ENCODE measurements at regions not wholly inside any gene's neighbourhood (a gene's known extent, or its start where the extent isn't known, plus 50 kb on each side); places are given as distances from the start of the nearest gene placed in this dataset.

DNA sequence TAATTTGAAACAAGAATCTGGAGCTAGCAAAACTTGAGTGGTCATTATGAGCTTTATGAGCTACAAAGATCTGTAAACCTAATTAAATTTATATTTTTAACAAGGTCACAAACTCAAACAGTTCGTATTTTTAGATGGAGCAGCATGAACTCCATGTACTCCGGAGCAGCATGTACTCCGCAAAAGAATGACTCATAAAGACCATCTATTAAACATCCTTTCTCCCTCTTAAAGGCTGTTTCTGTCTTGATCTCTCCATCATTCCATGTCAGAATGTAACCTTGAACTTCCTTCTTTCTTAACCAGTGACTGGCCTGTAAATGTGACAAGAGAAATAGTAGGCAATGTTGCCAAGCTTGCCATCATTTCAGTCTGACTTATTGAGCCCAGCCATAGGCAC lies 696.9 kb downstream of the ZNF385D start:
- no peak overlapping the region for H3K4me3 ChIP-seq (ENCODE audit: low read depth in 2 of 2, low read length in 2 of 2)
- no peak overlapping the region for H3K27ac ChIP-seq (ENCODE audit: low read length)
- no TSS peak for BruUV-seq (replicated peaks)
- H3K9me3 ChIP-seq (ENCODE audit: control insufficient read depth, insufficient read depth, low read depth, low read length) = no peaks in the 10 kb centered on the region
- ChIA-PET POLR2A (no interaction called here), CTCF (no interaction called here)
- H3K27me3 ChIP-seq (ENCODE audit: control insufficient read depth, insufficient read depth, low read length) = no peaks in the 10 kb centered on the region
- DNase-seq (ENCODE audit: low read depth, low spot score) = no peak
- H3K36me3 ChIP-seq (ENCODE audit: control insufficient read depth, insufficient read depth, low read length) = no peaks in the 10 kb centered on the region
- TF ChIP-seq, protein P1, sequence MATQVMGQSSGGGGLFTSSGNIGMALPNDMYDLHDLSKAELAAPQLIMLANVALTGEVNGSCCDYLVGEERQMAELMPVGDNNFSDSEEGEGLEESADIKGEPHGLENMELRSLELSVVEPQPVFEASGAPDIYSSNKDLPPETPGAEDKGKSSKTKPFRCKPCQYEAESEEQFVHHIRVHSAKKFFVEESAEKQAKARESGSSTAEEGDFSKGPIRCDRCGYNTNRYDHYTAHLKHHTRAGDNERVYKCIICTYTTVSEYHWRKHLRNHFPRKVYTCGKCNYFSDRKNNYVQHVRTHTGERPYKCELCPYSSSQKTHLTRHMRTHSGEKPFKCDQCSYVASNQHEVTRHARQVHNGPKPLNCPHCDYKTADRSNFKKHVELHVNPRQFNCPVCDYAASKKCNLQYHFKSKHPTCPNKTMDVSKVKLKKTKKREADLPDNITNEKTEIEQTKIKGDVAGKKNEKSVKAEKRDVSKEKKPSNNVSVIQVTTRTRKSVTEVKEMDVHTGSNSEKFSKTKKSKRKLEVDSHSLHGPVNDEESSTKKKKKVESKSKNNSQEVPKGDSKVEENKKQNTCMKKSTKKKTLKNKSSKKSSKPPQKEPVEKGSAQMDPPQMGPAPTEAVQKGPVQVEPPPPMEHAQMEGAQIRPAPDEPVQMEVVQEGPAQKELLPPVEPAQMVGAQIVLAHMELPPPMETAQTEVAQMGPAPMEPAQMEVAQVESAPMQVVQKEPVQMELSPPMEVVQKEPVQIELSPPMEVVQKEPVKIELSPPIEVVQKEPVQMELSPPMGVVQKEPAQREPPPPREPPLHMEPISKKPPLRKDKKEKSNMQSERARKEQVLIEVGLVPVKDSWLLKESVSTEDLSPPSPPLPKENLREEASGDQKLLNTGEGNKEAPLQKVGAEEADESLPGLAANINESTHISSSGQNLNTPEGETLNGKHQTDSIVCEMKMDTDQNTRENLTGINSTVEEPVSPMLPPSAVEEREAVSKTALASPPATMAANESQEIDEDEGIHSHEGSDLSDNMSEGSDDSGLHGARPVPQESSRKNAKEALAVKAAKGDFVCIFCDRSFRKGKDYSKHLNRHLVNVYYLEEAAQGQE (IDR thresholded peaks at IDR 0.05; ENCODE audit: insufficient read depth in 1 of 2, low read depth in 2 of 2, low read length in 1 of 2) = no peak
- TF ChIP-seq POLR2AphosphoS5 (IDR thresholded peaks at IDR 0.05; ENCODE audit: low read depth, low read length) = no peak
- no peak for ATAC-seq
- in situ Hi-C loops (cut with HindIII; ENCODE audit: low pct_unique_long_range_greater_than_20kb, low sequenced_read_pairs) = no loop called here
- intact Hi-C loops (cut with micrococcal nuclease; ENCODE audit: unreplicated experiment) = no loop called here
- H3K4me1 ChIP-seq (ENCODE audit: control insufficient read depth, insufficient read depth, low read length) = no peaks in the 10 kb centered on the region

DNA sequence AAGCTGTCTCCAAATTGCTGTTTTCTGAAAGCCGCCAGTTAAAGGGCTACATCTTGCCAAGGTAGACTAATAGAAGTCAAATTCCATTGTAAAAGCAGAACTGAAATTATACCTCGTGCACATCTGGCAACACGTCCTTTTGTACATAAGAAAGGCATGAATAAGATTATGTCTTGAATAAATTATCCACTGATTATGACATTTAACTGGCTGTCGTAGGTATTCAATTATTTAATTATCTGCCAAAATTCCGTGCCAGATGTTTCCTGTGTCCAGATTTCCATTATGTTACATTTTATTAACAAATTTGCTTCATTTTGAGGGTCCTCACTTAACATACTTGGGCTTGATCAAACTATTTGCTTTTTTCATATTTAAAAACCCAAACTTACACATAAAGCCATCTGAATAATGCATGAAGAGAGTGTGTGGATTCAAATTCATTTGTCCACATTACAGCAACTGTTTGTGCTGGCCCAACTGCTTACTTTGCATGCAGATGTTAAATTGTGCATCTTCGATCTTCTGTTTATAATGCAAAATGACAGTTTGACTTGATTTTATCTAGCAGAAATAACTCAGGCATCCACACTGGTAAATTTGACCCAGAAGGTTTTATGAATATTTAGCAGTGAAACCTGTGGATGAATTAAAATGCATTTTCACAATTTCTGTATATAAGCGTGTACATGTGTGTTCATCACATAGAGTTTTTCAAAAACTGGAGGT lies 701.5 kb downstream of the ZNF385D start:
- H3K27me3 ChIP-seq (ENCODE audit: control insufficient read depth, insufficient read depth, low read length) = no peaks in the 10 kb centered on the region
- in situ Hi-C loops (cut with HindIII; ENCODE audit: low pct_unique_long_range_greater_than_20kb, low sequenced_read_pairs) = no loop called here

More for the DNA sequence above, 701.5 kb downstream of the ZNF385D start:
- intact Hi-C loops (cut with micrococcal nuclease; ENCODE audit: unreplicated experiment) = no loop called here
- no peak for DNase-seq (ENCODE audit: low read depth, low spot score)
- H3K4me1 ChIP-seq (ENCODE audit: control insufficient read depth, insufficient read depth, low read length) = no peaks in the 10 kb centered on the region
- H3K9me3 ChIP-seq (ENCODE audit: control insufficient read depth, insufficient read depth, low read depth, low read length) = no peaks in the 10 kb centered on the region
- H3K4me3 ChIP-seq (ENCODE audit: low read depth in 2 of 2, low read length in 2 of 2) = no peak overlapping the region
- TF ChIP-seq TCF7L2 (IDR thresholded peaks at IDR 0.05; ENCODE audit: low read depth, low read length) (no peak), SIN3A (IDR thresholded peaks at IDR 0.05; ENCODE audit: borderline replicate concordance, insufficient read depth, low read depth, low read length) (no peak), POLR2AphosphoS5 (IDR thresholded peaks at IDR 0.05; ENCODE audit: low read depth, low read length) (no peak)
- TF ChIP-seq, protein P2, sequence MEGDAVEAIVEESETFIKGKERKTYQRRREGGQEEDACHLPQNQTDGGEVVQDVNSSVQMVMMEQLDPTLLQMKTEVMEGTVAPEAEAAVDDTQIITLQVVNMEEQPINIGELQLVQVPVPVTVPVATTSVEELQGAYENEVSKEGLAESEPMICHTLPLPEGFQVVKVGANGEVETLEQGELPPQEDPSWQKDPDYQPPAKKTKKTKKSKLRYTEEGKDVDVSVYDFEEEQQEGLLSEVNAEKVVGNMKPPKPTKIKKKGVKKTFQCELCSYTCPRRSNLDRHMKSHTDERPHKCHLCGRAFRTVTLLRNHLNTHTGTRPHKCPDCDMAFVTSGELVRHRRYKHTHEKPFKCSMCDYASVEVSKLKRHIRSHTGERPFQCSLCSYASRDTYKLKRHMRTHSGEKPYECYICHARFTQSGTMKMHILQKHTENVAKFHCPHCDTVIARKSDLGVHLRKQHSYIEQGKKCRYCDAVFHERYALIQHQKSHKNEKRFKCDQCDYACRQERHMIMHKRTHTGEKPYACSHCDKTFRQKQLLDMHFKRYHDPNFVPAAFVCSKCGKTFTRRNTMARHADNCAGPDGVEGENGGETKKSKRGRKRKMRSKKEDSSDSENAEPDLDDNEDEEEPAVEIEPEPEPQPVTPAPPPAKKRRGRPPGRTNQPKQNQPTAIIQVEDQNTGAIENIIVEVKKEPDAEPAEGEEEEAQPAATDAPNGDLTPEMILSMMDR (IDR thresholded peaks at IDR 0.05) = no peak
- TF ChIP-seq, protein P1 (IDR thresholded peaks at IDR 0.05; ENCODE audit: insufficient read depth in 1 of 2, low read depth in 2 of 2, low read length in 1 of 2) = no peak
- H3K36me3 ChIP-seq (ENCODE audit: control insufficient read depth, insufficient read depth, low read length) = no peaks in the 10 kb centered on the region
- no peak for ATAC-seq
- CTCF ChIA-PET = no interaction called here
- BruUV-seq (replicated peaks) = no TSS peak
- no peak overlapping the region for H3K27ac ChIP-seq (ENCODE audit: low read length)
- POLR2A ChIA-PET = no interaction called here

All from Panc1 (cell line).